DOHH2 (cell line): ENCODE measurements at regions not wholly inside any gene's neighbourhood (a gene's known extent, or its start where the extent isn't known, plus 50 kb on each side); places are given as distances from the start of the nearest gene placed in this dataset.

Experiments
- CTCF ChIP-seq: fragments of 200-600 bp; sonication (generic); IDR thresholded peaks from one replicate; pipeline ENCODE4 v1.5.1; 2014; ENCODE audit warnings: antibody characterized with exemption, mild to moderate bottlenecking, low read depth, low read length; ENCODE audit not compliant: poor library complexity, severe bottlenecking
- EZH2phosphoT487 ChIP-seq: fragments of 200-600 bp; sonication (generic); IDR thresholded peaks from 2 replicates; pipeline ENCODE4 v1.6.1; 2017; ENCODE audit warnings: borderline replicate concordance, mild to moderate bottlenecking, antibody characterized with exemption, low read length, moderate library complexity, mixed read lengths

- no peak for TF ChIP-seq CTCF
- TF ChIP-seq EZH2phosphoT487 = no peak
These were observed 439.9 kb upstream of the SOX5 start for GRCh38 chr12:24389394-24389793.
